Neural cell (in vitro differentiated cells): ENCODE measurements at regions not wholly inside any gene's neighbourhood (a gene's known extent, or its start where the extent isn't known, plus 50 kb on each side); places are given as distances from the start of the nearest gene placed in this dataset.

Source experiments
- EP300 ChIP-seq: fragments of 450-650 bp; conservative IDR thresholded peaks from 2 replicates; pipeline ENCODE4 v1.6.1; 2014; ENCODE audit warnings: antibody characterized with exemption, mild to moderate bottlenecking, moderate library complexity; ENCODE audit not compliant: poor library complexity, severe bottlenecking
- EZH2 ChIP-seq: fragments of 200-600, 300-800 bp; shearing (Covaris generic), sonication (generic); IDR thresholded peaks from 2 replicates; pipeline ENCODE4 v1.6.1; 2014; ENCODE audit warnings: antibody characterized with exemption, low read length, borderline replicate concordance, mild to moderate bottlenecking; ENCODE audit not compliant: insufficient read depth, poor library complexity, severe bottlenecking
- POLR2AphosphoS5 ChIP-seq: IDR thresholded peaks from 2 replicates; pipeline ENCODE4 v1.6.1; 2012
- SMC3 ChIP-seq: fragments of 450-650 bp; conservative IDR thresholded peaks from 2 replicates; pipeline ENCODE4 v1.6.1; 2014; ENCODE audit warnings: antibody characterized with exemption, mild to moderate bottlenecking, moderate library complexity; ENCODE audit not compliant: poor library complexity
- TF ChIP-seq, protein P1 (sequence below): fragments of 450-650 bp; IDR thresholded peaks from 2 replicates; pipeline ENCODE4 v1.5.1; 2014; ENCODE audit warnings: antibody characterized with exemption, mild to moderate bottlenecking, moderate library complexity; ENCODE audit not compliant: poor library complexity, severe bottlenecking
- TF ChIP-seq, protein P2 (sequence below): IDR thresholded peaks from 2 replicates; pipeline ENCODE4 v1.6.1; 2012; ENCODE audit warnings: borderline replicate concordance

DNA sequence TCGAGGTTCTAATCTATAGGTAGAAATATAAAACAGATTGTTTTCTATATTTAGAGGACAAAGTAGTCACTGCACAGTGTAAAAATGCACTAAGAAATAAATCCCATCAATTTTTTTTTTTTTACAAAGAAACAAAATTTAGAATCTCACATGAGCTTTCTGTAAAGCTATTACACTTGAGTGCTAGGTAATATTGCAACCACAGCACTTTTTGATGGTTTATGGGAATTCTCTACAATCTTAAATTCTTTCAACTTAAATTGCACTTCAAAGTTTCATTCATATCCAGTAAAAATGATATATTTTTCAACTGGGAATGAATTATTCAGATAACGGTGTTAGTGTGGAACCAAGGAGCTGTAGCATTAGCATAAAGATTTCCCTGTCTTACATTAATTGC, 1035.4 kb downstream of the SQOR start:
- TF ChIP-seq, protein P1, sequence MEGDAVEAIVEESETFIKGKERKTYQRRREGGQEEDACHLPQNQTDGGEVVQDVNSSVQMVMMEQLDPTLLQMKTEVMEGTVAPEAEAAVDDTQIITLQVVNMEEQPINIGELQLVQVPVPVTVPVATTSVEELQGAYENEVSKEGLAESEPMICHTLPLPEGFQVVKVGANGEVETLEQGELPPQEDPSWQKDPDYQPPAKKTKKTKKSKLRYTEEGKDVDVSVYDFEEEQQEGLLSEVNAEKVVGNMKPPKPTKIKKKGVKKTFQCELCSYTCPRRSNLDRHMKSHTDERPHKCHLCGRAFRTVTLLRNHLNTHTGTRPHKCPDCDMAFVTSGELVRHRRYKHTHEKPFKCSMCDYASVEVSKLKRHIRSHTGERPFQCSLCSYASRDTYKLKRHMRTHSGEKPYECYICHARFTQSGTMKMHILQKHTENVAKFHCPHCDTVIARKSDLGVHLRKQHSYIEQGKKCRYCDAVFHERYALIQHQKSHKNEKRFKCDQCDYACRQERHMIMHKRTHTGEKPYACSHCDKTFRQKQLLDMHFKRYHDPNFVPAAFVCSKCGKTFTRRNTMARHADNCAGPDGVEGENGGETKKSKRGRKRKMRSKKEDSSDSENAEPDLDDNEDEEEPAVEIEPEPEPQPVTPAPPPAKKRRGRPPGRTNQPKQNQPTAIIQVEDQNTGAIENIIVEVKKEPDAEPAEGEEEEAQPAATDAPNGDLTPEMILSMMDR, result no peak
- no peak for TF ChIP-seq SMC3
- TF ChIP-seq EP300, result no peak
- TF ChIP-seq, protein P2, sequence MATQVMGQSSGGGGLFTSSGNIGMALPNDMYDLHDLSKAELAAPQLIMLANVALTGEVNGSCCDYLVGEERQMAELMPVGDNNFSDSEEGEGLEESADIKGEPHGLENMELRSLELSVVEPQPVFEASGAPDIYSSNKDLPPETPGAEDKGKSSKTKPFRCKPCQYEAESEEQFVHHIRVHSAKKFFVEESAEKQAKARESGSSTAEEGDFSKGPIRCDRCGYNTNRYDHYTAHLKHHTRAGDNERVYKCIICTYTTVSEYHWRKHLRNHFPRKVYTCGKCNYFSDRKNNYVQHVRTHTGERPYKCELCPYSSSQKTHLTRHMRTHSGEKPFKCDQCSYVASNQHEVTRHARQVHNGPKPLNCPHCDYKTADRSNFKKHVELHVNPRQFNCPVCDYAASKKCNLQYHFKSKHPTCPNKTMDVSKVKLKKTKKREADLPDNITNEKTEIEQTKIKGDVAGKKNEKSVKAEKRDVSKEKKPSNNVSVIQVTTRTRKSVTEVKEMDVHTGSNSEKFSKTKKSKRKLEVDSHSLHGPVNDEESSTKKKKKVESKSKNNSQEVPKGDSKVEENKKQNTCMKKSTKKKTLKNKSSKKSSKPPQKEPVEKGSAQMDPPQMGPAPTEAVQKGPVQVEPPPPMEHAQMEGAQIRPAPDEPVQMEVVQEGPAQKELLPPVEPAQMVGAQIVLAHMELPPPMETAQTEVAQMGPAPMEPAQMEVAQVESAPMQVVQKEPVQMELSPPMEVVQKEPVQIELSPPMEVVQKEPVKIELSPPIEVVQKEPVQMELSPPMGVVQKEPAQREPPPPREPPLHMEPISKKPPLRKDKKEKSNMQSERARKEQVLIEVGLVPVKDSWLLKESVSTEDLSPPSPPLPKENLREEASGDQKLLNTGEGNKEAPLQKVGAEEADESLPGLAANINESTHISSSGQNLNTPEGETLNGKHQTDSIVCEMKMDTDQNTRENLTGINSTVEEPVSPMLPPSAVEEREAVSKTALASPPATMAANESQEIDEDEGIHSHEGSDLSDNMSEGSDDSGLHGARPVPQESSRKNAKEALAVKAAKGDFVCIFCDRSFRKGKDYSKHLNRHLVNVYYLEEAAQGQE, result no peak
- no peak for TF ChIP-seq EZH2
- TF ChIP-seq POLR2AphosphoS5, result no peak
